Inferior parietal cortex (tissue), 1 donor: ENCODE measurements at regions not wholly inside any gene's neighbourhood (a gene's known extent, or its start where the extent isn't known, plus 50 kb on each side); places are given as distances from the start of the nearest gene placed in this dataset.

Source experiments
- DNase-seq: peaks from one replicate; pipeline ENCODE4 v3.0.0-alpha.2; 2016; ENCODE audit errors: extremely low spot score

DNA sequence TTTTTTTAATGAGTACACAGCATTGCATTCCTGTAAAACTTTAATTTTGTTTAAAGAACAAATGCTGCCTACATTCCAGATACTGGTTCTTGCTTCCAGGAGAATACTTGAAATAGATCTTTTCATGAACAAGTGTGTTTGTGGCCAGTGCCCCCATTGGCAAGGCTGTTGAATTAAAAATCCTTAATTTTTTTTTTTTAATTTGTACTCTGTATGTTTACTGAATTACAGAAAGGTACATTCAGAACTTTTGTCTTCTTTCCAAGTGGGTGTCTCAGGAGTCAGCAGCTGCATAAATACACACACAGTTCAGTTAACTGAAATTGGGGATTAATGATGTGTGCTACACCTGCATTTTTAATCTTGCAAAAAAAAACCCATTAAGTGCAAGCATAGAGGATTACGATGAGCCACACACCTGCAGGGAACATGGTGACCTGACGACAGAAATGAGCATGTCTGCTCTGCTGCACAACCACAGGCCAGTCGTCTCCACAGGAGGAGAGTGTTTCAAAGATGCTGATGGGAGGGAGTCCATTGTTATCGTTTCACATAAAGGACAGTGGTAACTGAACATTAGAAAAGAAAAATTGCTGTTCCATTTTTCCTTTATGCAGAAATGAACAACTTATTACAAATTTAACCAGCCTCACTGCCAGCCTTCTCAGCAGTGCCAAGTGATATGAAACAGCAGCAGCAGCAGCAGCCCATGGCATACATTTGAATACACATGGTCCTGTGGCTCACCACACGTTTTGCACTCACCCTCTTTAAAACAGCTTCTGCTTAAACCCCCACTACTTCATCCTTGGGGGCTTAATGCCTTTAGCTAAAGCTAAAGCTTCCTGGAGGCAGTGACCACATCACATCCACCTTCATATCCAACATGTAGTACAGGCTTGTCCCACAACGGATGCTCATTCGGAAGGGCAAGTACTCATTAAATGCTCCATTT is 72.3 kb upstream of the RFC3 start:
- DNase-seq = no peak

DNA sequence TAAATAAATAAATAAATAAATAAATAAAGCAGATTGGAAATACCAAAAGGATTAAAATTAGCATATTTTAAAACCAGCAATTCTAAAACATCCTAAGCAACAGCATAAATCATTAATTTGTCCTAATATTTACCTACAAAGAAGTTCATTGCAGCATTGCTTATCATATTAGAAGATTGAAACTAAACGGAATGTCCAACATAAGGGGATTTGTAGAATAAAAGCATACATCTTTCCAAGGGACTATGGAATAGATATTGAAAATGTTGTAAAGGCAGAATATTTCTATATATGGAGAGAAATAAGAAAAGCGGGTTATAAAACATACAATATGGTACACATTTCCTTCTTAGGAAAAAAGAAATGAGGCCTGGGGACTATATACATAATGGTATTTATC is 71.1 kb upstream of the RFC3 start:
- DNase-seq = no peak

DNA sequence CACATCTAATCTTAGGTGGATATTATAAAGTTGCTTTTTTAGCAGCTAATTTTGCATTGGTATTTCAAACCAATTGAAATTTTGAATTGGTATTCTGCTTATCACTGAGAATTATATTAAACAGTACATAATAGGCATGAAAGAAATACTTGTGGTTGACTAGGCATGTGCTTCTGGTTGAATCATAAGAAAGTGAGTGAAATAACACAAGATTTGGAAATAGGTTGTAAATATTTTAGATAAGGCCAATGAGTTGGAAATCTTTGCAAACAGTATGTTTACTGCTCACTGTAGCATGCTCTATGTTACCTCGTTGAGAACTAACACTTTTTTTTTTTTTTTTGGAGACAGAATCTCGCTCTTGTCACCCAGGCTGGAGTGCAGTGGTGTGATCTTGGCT is 66.8 kb upstream of the RFC3 start:
- no peak for DNase-seq

DNA sequence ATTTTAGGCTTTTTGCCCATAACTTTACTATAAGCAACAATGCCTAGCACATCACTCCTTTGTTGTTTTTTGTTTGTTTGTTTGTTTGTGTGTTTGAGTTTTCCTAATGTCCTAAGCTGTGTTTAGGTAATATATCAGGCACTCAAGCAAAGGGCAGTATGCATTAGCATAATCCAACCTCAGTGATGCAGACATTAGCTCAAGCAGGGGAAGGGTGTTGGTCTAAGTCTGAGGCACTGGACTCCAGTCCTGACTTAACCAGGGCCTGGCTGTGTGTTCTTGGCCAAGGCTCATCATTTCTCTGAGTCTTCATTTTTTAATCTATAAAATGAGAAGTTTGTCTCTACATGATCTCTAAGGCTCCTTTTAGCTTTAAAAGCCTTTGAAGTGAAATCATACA is 65.9 kb upstream of the RFC3 start:
- DNase-seq = no peak

DNA sequence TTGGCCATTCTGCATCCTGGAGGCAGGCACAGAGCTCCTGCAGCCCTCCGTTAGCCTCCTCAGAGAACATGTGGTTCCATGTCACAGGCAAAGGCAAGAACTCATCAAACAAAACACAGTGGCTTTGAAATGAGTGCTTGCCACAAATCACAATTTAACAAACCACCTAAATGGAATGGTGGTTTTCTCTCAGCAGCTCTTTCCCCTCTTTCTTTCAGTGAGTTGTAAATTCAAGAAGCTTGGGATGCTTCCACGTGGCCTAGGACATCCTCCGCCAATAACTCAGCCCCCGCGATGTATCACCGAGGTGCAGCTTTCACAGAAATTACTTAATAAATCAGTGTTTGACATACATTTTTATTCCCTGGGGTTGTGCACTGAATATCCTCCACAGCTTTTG is 65.4 kb upstream of the RFC3 start:
- no peak for DNase-seq

DNA sequence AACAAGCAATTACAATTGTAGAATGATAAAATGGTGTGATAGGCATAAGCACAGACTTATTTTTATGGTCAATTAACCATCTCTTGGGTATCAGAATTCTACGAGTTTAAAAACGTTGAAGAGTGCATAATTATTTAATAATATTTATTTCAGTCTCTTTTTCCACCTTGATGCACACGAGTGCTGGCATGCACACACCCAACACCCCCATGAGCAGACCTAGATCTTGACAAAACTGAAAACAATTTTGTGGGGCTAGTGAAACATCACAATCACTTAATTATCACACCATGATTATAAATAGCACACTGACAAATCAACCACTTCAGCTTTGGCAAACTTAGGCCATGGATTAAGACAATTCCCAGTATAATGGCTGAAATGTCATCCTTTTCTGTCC is 61.0 kb upstream of the RFC3 start:
- no peak for DNase-seq

DNA sequence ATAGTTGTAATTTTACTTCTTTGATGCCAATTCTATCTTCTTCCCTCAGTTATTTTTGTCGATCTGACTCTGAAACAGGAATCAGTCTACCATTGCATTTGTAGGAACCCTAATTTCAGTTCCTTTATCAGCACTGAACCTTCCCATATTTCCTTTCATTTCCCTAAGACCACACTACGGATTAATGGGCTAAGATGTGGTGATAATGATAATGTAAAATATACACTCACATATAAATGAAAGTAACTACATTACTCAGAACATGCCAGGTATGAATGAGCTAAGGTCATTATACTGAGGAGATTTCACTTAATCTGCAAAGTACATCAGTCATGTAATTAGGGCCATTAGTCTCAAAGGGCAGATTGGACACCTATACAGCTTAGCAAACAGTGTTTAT is 60.2 kb upstream of the RFC3 start:
- DNase-seq = no peak

DNA sequence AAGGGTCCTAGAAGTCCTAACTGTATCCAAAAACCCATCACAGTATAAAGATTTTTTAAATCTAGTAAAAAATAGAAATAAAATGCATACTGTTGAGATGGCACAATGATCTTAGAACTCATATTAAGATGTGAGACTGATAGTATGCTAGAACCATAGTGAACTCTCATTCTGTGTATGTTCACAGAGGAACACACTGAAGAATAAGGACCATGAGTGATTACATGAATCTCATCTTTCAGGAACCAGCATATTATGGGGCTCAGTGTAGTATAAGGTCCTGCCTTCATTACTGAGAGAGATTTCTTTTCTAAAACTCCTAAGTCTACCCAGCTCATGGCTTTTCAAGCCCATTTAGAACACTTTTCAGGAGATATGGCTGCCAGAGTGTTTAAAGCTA is 59.8 kb upstream of the RFC3 start:
- DNase-seq = no peak

DNA sequence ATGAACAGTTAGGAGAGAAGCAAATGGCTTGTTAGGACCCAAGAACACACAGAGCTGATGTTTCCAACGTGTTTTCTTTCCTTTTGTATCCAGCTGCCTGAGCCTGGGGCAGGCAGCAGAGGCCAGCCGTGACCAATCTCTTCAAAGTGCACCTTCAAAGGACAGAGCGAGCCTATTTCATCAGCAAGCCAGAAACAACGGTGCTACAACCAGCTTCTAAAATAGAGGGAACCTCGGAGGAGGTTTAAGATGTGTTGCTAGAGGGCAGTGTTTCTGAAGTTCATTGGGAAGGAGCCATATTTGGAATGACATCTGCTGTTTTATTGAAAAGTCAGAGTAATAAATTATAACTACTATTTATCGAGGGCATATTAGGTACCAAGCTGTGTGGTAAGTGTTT is 56.2 kb upstream of the RFC3 start:
- DNase-seq = no peak

DNA sequence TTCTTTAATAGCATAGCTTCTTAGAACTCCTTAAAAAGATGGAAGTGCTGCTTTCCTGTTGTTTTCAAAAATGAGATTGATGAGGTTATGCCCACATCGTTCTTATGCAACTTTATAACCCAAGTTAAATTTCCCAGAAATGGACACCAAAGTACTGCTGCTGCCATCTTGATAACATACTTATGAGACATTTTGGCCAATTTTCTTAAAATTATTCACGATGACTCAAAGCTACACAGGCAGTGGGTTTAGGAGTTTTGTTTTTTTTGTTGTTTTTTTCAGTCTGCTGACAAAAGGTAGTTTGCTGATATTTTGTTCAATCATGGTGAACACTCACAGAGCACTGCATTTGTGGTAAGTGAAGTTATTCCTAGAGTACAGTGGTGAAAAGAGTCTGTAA is 54.9 kb upstream of the RFC3 start:
- DNase-seq = no peak

DNA sequence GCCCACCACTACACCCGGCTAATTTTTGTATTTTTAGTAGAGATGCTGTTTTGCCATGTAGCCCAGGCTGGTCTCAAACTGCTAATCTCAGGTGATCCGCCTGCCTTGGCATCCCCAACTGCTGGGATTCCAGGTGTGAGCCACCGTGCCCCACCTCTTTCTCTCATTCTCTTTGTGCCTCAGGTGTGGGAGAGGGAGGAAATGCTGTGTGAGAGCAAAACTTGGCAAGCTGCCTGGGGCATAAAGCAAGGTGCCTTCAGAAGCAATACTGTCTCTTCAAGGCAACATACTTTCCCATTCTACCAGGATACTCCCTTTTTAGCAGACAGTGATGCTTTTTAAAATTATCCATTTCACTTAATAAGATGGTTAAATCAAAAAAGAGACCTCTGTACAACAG is 53.2 kb upstream of the RFC3 start:
- no peak for DNase-seq

DNA sequence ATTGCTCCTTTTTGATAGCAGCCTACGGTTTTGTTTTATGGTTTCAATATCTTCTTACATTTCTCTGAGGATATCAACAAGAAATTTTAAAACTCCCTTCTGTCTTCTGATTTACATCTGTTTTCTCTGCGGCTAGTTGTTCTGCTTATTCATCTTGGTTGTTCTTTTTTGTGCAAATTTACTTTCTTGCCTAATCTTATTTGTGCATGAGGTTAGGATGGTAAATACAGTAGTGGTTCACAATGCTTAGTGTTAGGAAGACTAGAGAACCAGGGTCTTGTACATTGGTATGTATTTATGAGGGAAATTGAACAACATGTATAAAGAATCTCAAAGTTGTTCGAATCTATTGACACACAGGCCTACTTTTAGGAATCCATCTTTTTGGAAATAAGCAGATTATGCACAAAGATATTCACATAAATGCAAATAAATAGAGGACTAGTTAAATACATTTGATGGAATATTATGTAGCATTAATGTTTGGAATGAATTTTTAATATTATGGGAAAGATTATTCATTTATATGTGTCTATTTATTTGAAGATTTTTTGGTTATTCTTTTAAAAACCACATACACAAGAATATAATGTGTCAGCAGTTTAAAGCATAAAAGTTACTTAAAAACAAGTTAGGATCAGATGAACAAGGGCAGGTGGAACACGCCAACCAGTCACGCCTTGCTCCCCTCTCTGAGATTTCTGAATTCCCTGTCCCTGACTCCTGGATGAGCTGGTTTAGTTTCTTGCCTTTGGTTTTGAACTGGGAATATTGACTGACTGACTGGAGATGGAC is 51.4 kb upstream of the RFC3 start:
- DNase-seq = no peak

DNA sequence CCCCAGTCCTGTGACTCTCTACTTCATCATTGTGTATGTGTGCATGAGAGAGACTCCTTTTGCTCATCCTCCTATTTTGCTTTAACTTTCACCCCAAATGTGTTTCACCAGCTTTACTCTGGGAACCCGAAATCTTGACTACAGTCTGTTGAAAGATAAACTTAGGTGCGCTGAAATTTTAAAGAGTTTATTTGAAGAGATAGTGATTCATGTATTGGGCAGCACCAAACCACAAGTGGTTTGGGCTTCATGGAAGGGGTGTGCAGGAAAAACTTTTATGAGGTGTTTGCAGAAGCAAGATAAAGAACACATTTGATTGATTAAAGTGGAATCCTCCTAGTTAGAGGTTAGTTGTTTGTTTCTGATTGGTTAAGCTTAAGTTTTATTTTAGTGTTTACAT is 50.8 kb upstream of the RFC3 start:
- no peak for DNase-seq
